ENCODE measurements at regions not wholly inside any gene's neighbourhood (a gene's known extent, or its start where the extent isn't known, plus 50 kb on each side); places are given as distances from the start of the nearest gene placed in this dataset.
"Not testable (repeated sequence)": the region's sequence is repeated elsewhere in the genome, so short reads cannot be mapped to it uniquely, and the experiment has no call there.

GRCh38 chr10:27372095-27372494 lies 131.5 kb upstream of the ACBD5 start:
- Histone ChIP-seq H3K27me3 (no peaks in the 10 kb centered on the region), H3K27ac (no peak overlapping the region), H3K4me3 (no peak overlapping the region), H3K9me3 (replicated peaks) (no peaks in the 10 kb centered on the region), H3K4me1 (no peaks in the 10 kb centered on the region), H3K36me3 (no peaks in the 10 kb centered on the region)
- no peak for DNase-seq

DNA sequence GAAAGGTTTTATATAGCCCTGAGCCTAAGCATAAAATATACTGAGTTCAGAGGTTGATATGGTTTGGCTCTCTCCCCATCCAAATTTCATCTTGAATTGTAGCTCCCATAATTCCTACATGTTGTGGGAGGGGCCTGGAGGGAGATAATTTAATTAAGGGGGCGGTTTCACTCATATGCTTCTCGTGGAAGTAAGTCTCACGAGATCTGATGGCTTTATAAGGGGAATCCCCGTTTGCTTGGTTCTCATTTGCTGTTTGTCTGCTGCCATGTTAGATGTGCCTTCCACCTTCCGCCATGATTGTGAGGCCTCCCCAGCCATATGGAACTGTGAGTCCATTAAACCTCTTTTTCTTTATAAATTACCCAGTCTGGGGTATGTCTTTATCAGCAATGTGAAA lies 130.8 kb upstream of the ACBD5 start:
- not testable (repeated sequence) for DNase-seq; H3K27me3 ChIP-seq; H3K9me3 ChIP-seq (replicated peaks); H3K27ac ChIP-seq; H3K4me1 ChIP-seq; H3K4me3 ChIP-seq; H3K36me3 ChIP-seq

DNA sequence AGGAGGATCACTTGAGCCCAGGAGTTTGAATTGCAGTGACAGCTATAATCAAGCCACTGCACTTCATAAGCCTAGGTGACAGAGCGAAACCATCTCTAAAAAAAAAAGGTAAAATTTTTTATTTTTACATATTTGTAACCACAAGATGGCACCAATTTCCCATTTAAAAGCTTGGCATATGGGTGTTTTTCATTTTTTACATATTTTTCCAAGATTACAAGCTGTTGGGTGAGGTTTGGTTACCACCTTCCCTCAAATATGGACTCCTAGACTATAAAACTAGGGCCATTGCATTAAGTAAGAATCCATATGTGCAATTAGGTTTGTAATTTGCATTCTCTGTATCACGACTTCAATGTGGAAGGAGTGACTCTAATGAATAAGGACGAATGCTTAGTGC lies 129.3 kb upstream of the ACBD5 start:
- Histone ChIP-seq H3K27ac (no peak overlapping the region), H3K4me3 (no peak overlapping the region), H3K36me3 (no peaks in the 10 kb centered on the region), H3K4me1 (no peaks in the 10 kb centered on the region), H3K9me3 (replicated peaks) (no peaks in the 10 kb centered on the region), H3K27me3 (no peaks in the 10 kb centered on the region)
- no peak for DNase-seq

DNA sequence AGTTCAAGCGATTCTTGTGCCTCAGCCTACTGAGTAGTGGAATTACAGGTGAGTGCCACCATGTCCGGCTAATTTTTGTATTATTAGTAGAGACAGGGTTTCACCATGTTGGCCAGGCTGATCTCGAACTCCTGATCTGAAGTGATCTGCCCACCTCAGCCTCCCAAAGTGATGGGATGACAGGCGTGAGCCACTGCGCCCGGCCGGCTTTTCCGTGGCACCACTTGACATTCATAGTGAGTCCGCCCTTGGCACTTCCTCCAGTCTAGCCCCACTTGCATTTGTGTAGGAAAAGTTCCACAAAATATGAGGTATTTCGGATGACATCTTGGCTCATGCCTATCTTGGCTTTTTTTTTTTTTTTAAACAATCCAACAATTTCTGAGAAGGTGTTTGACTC lies 128.1 kb upstream of the ACBD5 start:
- no peaks in the 10 kb centered on the region for H3K9me3 ChIP-seq (replicated peaks)
- H3K27me3 ChIP-seq, result no peaks in the 10 kb centered on the region
- H3K27ac ChIP-seq, result no peak overlapping the region
- no peak for DNase-seq
- H3K4me3 ChIP-seq, result no peak overlapping the region
- no peaks in the 10 kb centered on the region for H3K4me1 ChIP-seq
- no peaks in the 10 kb centered on the region for H3K36me3 ChIP-seq

DNA sequence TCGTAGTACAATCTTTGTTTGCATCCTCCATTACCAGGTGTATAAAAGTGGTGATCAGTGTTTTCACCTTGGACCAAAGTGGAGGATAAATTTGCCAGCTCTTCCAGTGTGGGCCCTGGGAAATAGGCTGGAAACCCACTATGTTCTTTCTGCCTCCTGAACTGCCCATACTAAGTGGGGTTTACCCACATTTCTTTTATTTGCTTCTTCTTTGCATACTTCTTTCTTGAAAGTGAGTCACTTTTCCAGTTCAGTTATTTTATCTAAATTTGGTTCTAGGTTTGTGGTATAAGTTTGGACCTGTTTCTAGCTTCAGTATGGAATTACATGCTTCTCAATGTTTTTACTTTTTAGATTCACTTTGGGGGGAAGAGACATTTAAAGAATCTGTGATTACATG lies 126.2 kb upstream of the ACBD5 start:
- Histone ChIP-seq H3K4me3 (no peak overlapping the region), H3K9me3 (replicated peaks) (no peaks in the 10 kb centered on the region), H3K36me3 (no peaks in the 10 kb centered on the region), H3K27me3 (no peaks in the 10 kb centered on the region), H3K27ac (no peak overlapping the region), H3K4me1 (no peaks in the 10 kb centered on the region)
- DNase-seq, result no peak

- H3K4me3 ChIP-seq, result no peak overlapping the region
- no peaks in the 10 kb centered on the region for H3K27me3 ChIP-seq
- no peak overlapping the region for H3K27ac ChIP-seq
- no peaks in the 10 kb centered on the region for H3K9me3 ChIP-seq (replicated peaks)
- DNase-seq, result no peak
- H3K4me1 ChIP-seq, result peaks cover 6% of the 10 kb centered on the region; the same call in 1 of the 2 replicates
- no peaks in the 10 kb centered on the region for H3K36me3 ChIP-seq
Observed at GRCh38 chr10:27364028-27364427, 123.4 kb upstream of the ACBD5 start.

GRCh38 chr10:27360581-27361172 lies 120.1 kb upstream of the ACBD5 start:
- Histone ChIP-seq H3K27me3 (no peaks in the 10 kb centered on the region), H3K36me3 (no peaks in the 10 kb centered on the region), H3K4me3 (peak overlapping the region; percentile 5; the same call in 1 of the 2 replicates), H3K27ac (peak overlapping the region; percentile 43; the same call in 1 of the 2 replicates), H3K9me3 (replicated peaks) (no peaks in the 10 kb centered on the region), H3K4me1 (peaks cover 6% of the 10 kb centered on the region; the same call in 1 of the 2 replicates)
- DNase-seq, result peak; percentile 84 to 95

DNA sequence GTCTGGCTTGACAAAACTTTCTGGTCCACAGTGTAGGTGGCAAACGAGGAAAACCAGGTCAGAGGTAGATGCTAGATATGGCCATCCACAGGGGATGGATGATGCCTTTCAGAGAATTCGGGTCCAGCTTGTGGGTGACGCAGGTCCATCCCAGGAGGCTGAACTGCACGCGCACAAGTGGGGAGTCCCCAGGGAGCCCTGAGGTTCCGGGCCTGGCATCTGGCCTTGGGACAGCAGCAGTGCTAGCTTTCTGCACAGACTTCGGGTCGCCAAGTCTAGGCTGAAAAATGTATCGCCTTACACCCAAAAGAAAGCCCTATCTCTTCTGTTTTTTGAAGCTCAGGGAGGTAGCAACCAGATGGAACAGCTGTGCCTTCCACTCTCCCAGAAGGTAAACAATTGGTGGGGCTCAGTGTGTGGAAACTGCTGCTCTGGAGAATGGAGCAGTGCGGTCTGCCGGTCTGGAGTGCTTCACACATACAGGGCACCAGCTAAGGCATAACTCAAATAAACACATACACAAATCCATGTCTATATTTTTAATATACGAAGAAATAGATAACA lies 119.3 kb upstream of the ACBD5 start:
- Histone ChIP-seq H3K27ac (peak overlapping the region; percentile 43; the same call in 1 of the 2 replicates), H3K4me1 (peaks cover 6% of the 10 kb centered on the region; the same call in 1 of the 2 replicates), H3K9me3 (replicated peaks) (no peaks in the 10 kb centered on the region), H3K27me3 (no peaks in the 10 kb centered on the region), H3K36me3 (no peaks in the 10 kb centered on the region), H3K4me3 (peak overlapping the region; percentile 5; the same call in 1 of the 2 replicates)
- DNase-seq, result peak; percentile 92 to 94

GRCh38 chr10:27356738-27357137 lies 116.1 kb upstream of the ACBD5 start:
- Histone ChIP-seq H3K4me1 (peaks cover 14% of the 10 kb centered on the region), H3K27ac (no peak overlapping the region), H3K36me3 (no peaks in the 10 kb centered on the region), H3K4me3 (no peak overlapping the region), H3K9me3 (replicated peaks) (no peaks in the 10 kb centered on the region), H3K27me3 (no peaks in the 10 kb centered on the region)
- DNase-seq, result no peak

GRCh38 chr10:27355918-27356573 lies 115.4 kb upstream of the ACBD5 start:
- peaks cover 14% of the 10 kb centered on the region for H3K4me1 ChIP-seq
- H3K27me3 ChIP-seq, result no peaks in the 10 kb centered on the region
- no peaks in the 10 kb centered on the region for H3K9me3 ChIP-seq (replicated peaks)
- no peaks in the 10 kb centered on the region for H3K36me3 ChIP-seq
- no peak overlapping the region for H3K27ac ChIP-seq
- no peak for DNase-seq
- H3K4me3 ChIP-seq, result no peak overlapping the region

GRCh38 chr10:27354643-27355270 lies 114.2 kb upstream of the ACBD5 start:
- H3K36me3 ChIP-seq; H3K4me1 ChIP-seq; H3K9me3 ChIP-seq (replicated peaks); H3K27me3 ChIP-seq: not testable (repeated sequence)
- Histone ChIP-seq H3K27ac (peak overlapping the region; percentile 83), H3K4me3 (peak overlapping the region; percentile 50)
- peak; percentile 74 to 78 for DNase-seq

DNA sequence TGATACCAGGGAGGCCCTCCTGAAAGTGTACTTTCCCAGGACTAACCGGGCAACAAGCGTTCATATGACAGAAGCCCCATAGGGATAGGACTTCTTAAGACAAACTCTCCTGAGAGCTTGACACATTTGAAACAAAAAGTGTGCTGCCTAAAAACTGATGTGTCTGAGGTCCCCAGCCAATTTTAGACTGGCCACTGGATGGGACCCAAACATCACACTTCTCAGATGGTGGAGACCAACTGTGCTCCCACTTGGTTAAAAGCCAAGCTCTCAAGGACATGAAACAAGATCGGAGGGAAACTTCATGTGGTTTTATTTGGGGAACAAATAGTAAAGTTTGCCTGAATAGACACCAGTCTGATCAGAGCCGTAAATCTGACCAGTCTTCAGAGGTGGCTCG lies 113.5 kb upstream of the ACBD5 start:
- H3K27me3 ChIP-seq; H3K4me1 ChIP-seq; H3K9me3 ChIP-seq (replicated peaks); H3K36me3 ChIP-seq: not testable (repeated sequence)
- DNase-seq, result peak in 1 of 2 experiments; percentile 39
- H3K4me3 ChIP-seq, result peak overlapping the region; percentile 50
- peak overlapping the region; percentile 83 for H3K27ac ChIP-seq

GRCh38 chr10:27349987-27350386 lies 109.4 kb upstream of the ACBD5 start:
- H3K9me3 ChIP-seq (replicated peaks), result no peaks in the 10 kb centered on the region
- DNase-seq, result no peak
- H3K36me3 ChIP-seq, result no peaks in the 10 kb centered on the region
- H3K27ac ChIP-seq, result no peak overlapping the region
- no peak overlapping the region for H3K4me3 ChIP-seq
- no peaks in the 10 kb centered on the region for H3K27me3 ChIP-seq
- H3K4me1 ChIP-seq, result peaks cover 8% of the 10 kb centered on the region

GRCh38 chr10:27347827-27348207 lies 107.2 kb upstream of the ACBD5 start:
- H3K36me3 ChIP-seq; H3K9me3 ChIP-seq (replicated peaks); H3K4me1 ChIP-seq; H3K4me3 ChIP-seq; H3K27ac ChIP-seq; H3K27me3 ChIP-seq; DNase-seq: not testable (repeated sequence)

DNA sequence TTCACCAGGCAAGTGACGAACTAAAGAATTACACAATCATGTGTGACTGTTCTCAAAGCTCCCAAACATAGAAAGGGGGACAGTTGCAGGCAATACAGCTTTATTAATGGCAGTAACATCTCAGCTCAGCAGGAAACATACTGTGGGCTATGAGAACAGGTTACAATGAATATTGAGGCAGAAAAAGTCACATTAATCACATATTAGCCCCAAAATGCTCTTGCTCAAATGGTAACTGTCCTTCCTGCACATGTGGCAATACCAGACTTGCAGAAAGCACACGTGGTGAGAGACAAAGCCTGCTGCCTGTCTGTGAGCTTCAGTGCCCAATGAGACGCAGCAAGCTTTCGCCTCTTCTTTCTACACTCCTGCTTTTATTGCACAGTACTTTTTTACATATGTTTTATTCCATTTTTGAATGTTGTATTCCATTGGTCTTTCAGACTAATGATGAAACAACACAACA lies 104.9 kb upstream of the ACBD5 start:
- Histone ChIP-seq H3K27ac (no peak overlapping the region), H3K4me1 (no peaks in the 10 kb centered on the region), H3K27me3 (no peaks in the 10 kb centered on the region), H3K4me3 (no peak overlapping the region), H3K36me3 (no peaks in the 10 kb centered on the region), H3K9me3 (replicated peaks) (no peaks in the 10 kb centered on the region)
- no peak for DNase-seq

Data from SJCRH30 (cell line).